Ramos (cell line): ENCODE measurements at regions not wholly inside any gene's neighbourhood (a gene's known extent, or its start where the extent isn't known, plus 50 kb on each side); places are given as distances from the start of the nearest gene placed in this dataset.
"Not testable (repeated sequence)": the region's sequence is repeated elsewhere in the genome, so short reads cannot be mapped to it uniquely, and the experiment has no call there.

Source experiments
- in situ Hi-C: fragments of 300-500 bp; cut with MboI; formaldehyde crosslinking; loops from one replicate; pipeline ENCODE4 v1.14.3; 2022; ENCODE audit warnings: low sequenced_read_pairs; ENCODE audit not compliant: unreplicated experiment

- in situ Hi-C loops: no loop called here
These were observed 1738.2 kb upstream of the PIK3C3 start for GRCh38 chr18:40216856-40217255.

- in situ Hi-C loops: no loop called here
These were observed 1739.1 kb upstream of the PIK3C3 start for GRCh38 chr18:40215979-40216378.

DNA sequence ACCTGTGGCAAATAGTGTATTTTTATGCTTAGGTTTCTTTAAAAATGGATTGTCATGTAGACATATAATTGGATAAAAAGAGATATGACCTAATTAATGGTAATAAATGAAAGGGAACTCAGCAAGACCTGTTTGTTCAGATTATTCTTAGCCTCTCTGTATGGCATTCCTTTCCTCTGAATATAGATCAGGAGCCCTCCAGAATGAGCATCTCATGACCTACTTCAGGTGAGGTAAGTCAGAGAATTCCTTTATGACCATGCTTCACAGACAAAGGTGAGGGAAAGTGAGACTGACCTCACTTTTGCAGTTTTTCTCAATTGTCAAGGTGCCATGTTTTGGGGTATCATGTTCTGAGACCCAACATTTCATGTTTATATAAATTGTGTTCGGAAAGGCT, 1744.3 kb upstream of the PIK3C3 start:
- in situ Hi-C loops: no loop called here

- in situ Hi-C loops: no loop called here
These were observed 1746.1 kb upstream of the PIK3C3 start for GRCh38 chr18:40208958-40209357.

DNA sequence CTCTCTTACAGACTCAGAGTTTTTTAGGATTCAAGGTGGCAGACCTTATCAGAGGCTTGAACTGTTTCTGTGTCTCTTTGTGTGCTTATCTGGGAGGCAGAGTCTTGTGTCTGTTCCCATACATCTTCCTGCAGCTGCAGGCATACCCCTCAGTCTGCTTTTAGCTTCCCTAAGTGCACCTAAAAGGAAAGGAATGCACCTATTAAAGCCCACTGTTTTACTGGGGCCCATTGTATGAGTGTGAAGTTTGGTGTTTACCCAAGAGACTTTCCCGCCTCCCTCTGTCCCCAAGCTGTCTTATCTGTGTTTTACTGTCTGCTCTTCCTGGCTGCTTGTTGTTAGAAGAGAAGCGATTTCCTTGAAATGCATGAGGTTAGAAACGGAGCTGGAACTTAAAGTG, 1757.3 kb upstream of the PIK3C3 start:
- in situ Hi-C loops: no loop called here

DNA sequence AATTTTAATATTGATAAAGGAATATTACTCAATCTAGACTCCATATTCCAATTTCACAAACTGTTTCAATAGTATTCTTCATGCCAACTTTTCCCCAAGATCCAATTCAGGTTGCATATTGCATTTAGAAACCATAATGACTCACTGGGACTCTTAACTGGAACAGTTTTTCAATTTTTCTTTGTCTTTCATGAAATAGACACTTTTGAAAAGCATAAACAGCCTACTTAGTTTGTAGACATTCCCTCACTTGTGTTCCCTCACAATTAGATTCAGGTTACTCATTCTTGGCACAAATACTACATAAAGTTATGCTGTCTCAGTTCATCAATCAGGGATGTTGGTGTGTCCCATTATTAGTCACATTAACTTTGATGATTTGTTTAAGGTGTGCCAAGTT, 1768.4 kb upstream of the PIK3C3 start:
- in situ Hi-C loops: no loop called here

- in situ Hi-C loops: no loop called here
These were observed 1775.1 kb upstream of the PIK3C3 start for GRCh38 chr18:40179729-40180461.

- in situ Hi-C loops: no loop called here
These were observed 1787.0 kb upstream of the PIK3C3 start for GRCh38 chr18:40168026-40168425.

- in situ Hi-C loops: no loop called here
These were observed 1791.8 kb upstream of the PIK3C3 start for GRCh38 chr18:40163254-40163653.

GRCh38 chr18:40160361-40160760, 1794.7 kb upstream of the PIK3C3 start:
- in situ Hi-C loops: no loop called here

GRCh38 chr18:40159141-40160017, 1795.7 kb upstream of the PIK3C3 start:
- in situ Hi-C loops: no loop called here

- in situ Hi-C loops: no loop called here
These were observed 1797.9 kb upstream of the PIK3C3 start for GRCh38 chr18:40157120-40157519.

- in situ Hi-C loops: no loop called here
These were observed 1802.2 kb upstream of the PIK3C3 start for GRCh38 chr18:40152859-40153258.

GRCh38 chr18:40148960-40149359, 1806.1 kb upstream of the PIK3C3 start:
- in situ Hi-C loops: no loop called here

DNA sequence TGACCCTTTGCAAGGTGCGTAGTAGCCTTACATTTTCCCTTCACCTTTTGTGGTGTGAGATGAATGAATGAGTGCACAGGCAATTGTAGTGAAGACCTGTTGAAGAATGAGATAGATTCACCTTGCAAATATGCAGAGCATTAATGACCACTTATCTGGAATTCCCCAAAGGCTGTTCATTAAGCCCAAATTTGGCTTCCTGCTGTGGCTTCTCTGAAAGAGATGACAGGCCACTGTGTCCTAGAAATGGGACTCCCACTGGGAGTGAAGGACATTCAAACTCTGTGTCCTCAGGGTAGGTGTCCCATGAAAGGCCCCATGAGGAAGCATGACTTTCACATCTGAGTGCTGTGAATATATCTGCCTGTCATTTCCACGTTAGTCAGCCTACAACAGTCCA, 1821.8 kb upstream of the PIK3C3 start:
- in situ Hi-C loops: no loop called here

GRCh38 chr18:40132438-40132837, 1822.6 kb upstream of the PIK3C3 start:
- in situ Hi-C loops: not testable (repeated sequence)

- in situ Hi-C loops: no loop called here
These were observed 1830.9 kb upstream of the PIK3C3 start for GRCh38 chr18:40124107-40124506.

DNA sequence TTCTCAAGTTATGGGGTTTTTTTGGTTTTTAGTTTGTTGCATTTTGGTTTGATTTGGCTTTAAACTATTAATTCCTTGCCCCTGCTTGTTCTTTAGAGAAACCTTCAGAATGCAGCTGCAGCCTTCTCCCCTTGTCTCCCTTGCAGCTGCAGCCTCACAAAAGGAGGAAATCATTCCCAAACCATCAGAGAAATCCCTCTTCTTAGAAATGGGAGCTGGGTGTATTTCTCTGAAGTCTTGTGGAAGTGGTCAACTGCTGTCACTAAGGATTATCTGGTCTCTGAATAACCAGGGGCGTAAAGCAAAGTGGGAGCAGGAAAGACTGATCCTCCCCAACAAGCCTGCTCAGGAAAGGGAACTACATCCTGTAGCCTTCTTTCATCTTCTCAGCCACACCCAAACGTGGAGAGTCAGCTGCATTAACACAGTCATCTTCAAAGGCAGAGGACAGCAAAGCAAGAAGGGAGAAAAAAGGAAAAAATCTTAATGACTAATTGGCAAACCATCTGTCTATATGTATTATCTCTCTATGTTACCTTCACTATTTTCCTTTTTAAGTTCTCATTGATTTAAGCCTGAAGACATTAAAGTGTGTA, 1834.1 kb upstream of the PIK3C3 start:
- in situ Hi-C loops: no loop called here

DNA sequence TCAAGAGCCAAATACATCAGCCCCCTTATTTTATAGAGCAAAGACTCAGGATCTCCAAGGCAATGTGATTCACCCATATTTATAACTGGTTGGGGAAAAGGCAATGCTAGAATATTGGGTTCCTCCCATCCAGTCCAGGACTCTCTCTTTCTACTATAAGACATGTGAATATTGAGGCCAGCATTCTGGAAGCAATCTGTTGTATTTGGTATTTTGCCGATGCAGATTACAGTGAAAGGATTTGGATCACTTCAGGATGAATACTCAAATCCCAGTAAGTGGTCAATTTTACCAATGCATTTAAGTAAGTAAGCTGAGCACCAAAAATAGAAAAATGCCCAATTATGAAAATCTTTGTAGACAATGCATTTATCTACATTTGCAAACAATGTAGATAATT, 1834.7 kb upstream of the PIK3C3 start:
- in situ Hi-C loops: no loop called here

- in situ Hi-C loops: not testable (repeated sequence)
These were observed 1835.5 kb upstream of the PIK3C3 start for GRCh38 chr18:40119581-40119980.

GRCh38 chr18:40110455-40110854, 1844.6 kb upstream of the PIK3C3 start:
- in situ Hi-C loops: no loop called here
